IMR-90 (cell line): ENCODE measurements at regions not wholly inside any gene's neighbourhood (a gene's known extent, or its start where the extent isn't known, plus 50 kb on each side); places are given as distances from the start of the nearest gene placed in this dataset.

ENCODE experiments used
- ATAC-seq: fragments of 200-7000 bp; cut with Tn5 transposase; 2 replicates; pipeline ENCODE4 v1.9.1; 2020; ENCODE audit warnings: low read depth, mild to moderate bottlenecking, moderate library complexity
- BruUV-seq: library from RNA; stranded (reverse); fragments of 400-500 nt; replicated peaks from 2 replicates; lab custom pipeline; 2021; lab: Mats Ljungman, UMichigan
- CTCF ChIA-PET: fragments of 300-600 bp; formaldehyde crosslinking; extraction: SDS; loops from one replicate; lab custom pipeline; 2021; ENCODE audit warnings: antibody characterized with exemption; lab: Yijun Ruan, JAX
- POLR2A ChIA-PET: fragments of 300-600 bp; sonication (Branson Sonifier 250); formaldehyde crosslinking; loops from one replicate; lab custom pipeline; 2022; ENCODE audit warnings: antibody characterized with exemption; ENCODE audit not compliant: unreplicated experiment; lab: Charles Lee
- DNase-seq: peaks from one replicate; pipeline ENCODE4 v3.0.0; 2013
- H2AFZ ChIP-seq: replicated peaks from 2 replicates; pipeline ENCODE3; 2013; ENCODE audit warnings: low read length, mild to moderate bottlenecking; ENCODE audit not compliant: poor library complexity
- H2AK5ac ChIP-seq: 2 replicates; pipeline ENCODE4 v1.6.1; 2013; ENCODE audit warnings: low read depth, low read length, inconsistent platforms
- H2AK9ac ChIP-seq: replicated peaks from 2 replicates; pipeline ENCODE3; 2013; ENCODE audit warnings: mild to moderate bottlenecking, low read depth, low read length, moderate library complexity; ENCODE audit not compliant: poor library complexity
- H2BK120ac ChIP-seq: 2 replicates; pipeline ENCODE4 v1.6.1; 2013; ENCODE audit warnings: low read depth, low read length, inconsistent platforms
- H2BK15ac ChIP-seq: 3 replicates; pipeline ENCODE4 v1.6.1; 2013; ENCODE audit warnings: low read depth, low read length, inconsistent platforms
- H2BK20ac ChIP-seq: 2 replicates; pipeline ENCODE4 v1.6.1; 2013; ENCODE audit warnings: low read depth, mild to moderate bottlenecking, inconsistent platforms, low read length, moderate library complexity
- H2BK5ac ChIP-seq: 2 replicates; pipeline ENCODE4 v1.6.1; 2013; ENCODE audit warnings: mild to moderate bottlenecking, low read depth, low read length, inconsistent platforms; ENCODE audit not compliant: poor library complexity, severe bottlenecking
- H3K14ac ChIP-seq: replicated peaks from 2 replicates; pipeline ENCODE4 v1.6.1; 2013; ENCODE audit warnings: low read depth, low read length, inconsistent platforms
- H3K18ac ChIP-seq: 2 replicates; pipeline ENCODE4 v1.6.1; 2013; ENCODE audit warnings: low read depth, low read length, control low read depth
- H3K23ac ChIP-seq: 2 replicates; pipeline ENCODE4 v1.6.1; 2013; ENCODE audit warnings: low read depth, low read length, inconsistent platforms
- H3K27ac ChIP-seq: 2 replicates; pipeline ENCODE4 v1.5.1; 2013; ENCODE audit warnings: mild to moderate bottlenecking, control low read depth, low read length; ENCODE audit not compliant: insufficient read depth
- H3K27me3 ChIP-seq: 2 replicates; pipeline ENCODE4 v1.6.1; 2013; ENCODE audit warnings: low read length; ENCODE audit not compliant: control insufficient read depth, insufficient read depth
- H3K36me3 ChIP-seq: 2 replicates; pipeline ENCODE4 v1.6.1; 2013; ENCODE audit warnings: low read length, mixed read lengths; ENCODE audit not compliant: control insufficient read depth, insufficient read depth
- H3K4ac ChIP-seq: 2 replicates; pipeline ENCODE4 v1.6.1; 2013; ENCODE audit warnings: low read depth, low read length, inconsistent platforms
- H3K4me1 ChIP-seq: 2 replicates; pipeline ENCODE4 v1.6.1; 2013; ENCODE audit warnings: low read length, mixed read lengths; ENCODE audit not compliant: control insufficient read depth, insufficient read depth
- H3K4me2 ChIP-seq: 2 replicates; pipeline ENCODE4 v1.6.1; 2013; ENCODE audit warnings: low read depth, mild to moderate bottlenecking, control low read depth, low read length, moderate library complexity
- H3K4me3 ChIP-seq: 2 replicates; pipeline ENCODE4 v1.5.1; 2013; ENCODE audit warnings: low read depth, mild to moderate bottlenecking, control low read depth, low read length, moderate library complexity; ENCODE audit not compliant: insufficient read depth
- H3K56ac ChIP-seq: 2 replicates; pipeline ENCODE4 v1.6.1; 2013; ENCODE audit warnings: low read length, inconsistent platforms; ENCODE audit not compliant: insufficient read depth; ENCODE audit errors: extremely low read depth
- H3K79me1 ChIP-seq, 2 experiments: 2 replicates each; pipeline ENCODE4 v1.6.1; 2013; ENCODE audit warnings: low read length in 2 of 2, inconsistent platforms in 1 of 2, low read depth in 1 of 2
- H3K9ac ChIP-seq: 2 replicates; pipeline ENCODE4 v1.6.1; 2013; ENCODE audit warnings: low read depth, low read length, control low read depth
- H3K9me1 ChIP-seq: 2 replicates; pipeline ENCODE4 v1.6.1; 2013; ENCODE audit warnings: low read length, inconsistent platforms; ENCODE audit not compliant: insufficient read depth
- H3K9me3 ChIP-seq: 2 replicates; pipeline ENCODE4 v1.6.1; 2013; ENCODE audit warnings: low read length; ENCODE audit not compliant: control insufficient read depth, insufficient read depth
- H4K20me1 ChIP-seq: 2 replicates; pipeline ENCODE4 v1.6.1; 2013; ENCODE audit warnings: low read length, inconsistent platforms; ENCODE audit not compliant: insufficient read depth
- H4K5ac ChIP-seq: 2 replicates; pipeline ENCODE4 v1.6.1; 2013; ENCODE audit warnings: mild to moderate bottlenecking, low read depth, low read length, control low read depth
- H4K8ac ChIP-seq, 2 experiments: 2 replicates each; pipeline ENCODE4 v1.6.1; 2013; ENCODE audit warnings: low read depth in 2 of 2, low read length in 2 of 2, control low read depth in 1 of 2, inconsistent platforms in 1 of 2
- H4K91ac ChIP-seq: 2 replicates; pipeline ENCODE4 v1.6.1; 2013; ENCODE audit warnings: low read depth, low read length, inconsistent platforms; ENCODE audit not compliant: insufficient read depth
- CHD1 ChIP-seq: IDR thresholded peaks from 2 replicates; pipeline ENCODE4 v1.6.1; 2012; ENCODE audit warnings: low read depth, low read length, improper control_type of control experiment
- CTCF ChIP-seq: conservative IDR thresholded peaks from 2 replicates; pipeline ENCODE4 v1.5.1; 2012; ENCODE audit warnings: mild to moderate bottlenecking, low read depth, low read length, improper control_type of control experiment
- ELK1 ChIP-seq: fragments of 150-350 bp; IDR thresholded peaks from 2 replicates; pipeline ENCODE4 v1.6.1; 2016; ENCODE audit warnings: low read depth, mild to moderate bottlenecking, low read length, moderate library complexity, borderline replicate concordance
- FOS ChIP-seq: fragments of 150-350 bp; IDR thresholded peaks from 2 replicates; pipeline ENCODE4 v1.6.1; 2016; ENCODE audit warnings: low read depth, low read length
- MAFK ChIP-seq: IDR thresholded peaks from 2 replicates; pipeline ENCODE4 v1.6.1; 2012; ENCODE audit warnings: low read depth, low read length, improper control_type of control experiment
- MAZ ChIP-seq: IDR thresholded peaks from 2 replicates; pipeline ENCODE4 v1.6.1; 2012; ENCODE audit warnings: low read depth, mild to moderate bottlenecking, low read length, improper control_type of control experiment, moderate library complexity, borderline replicate concordance
- NFE2L2 ChIP-seq: fragments of 150-350 bp; IDR thresholded peaks from 2 replicates; pipeline ENCODE4 v1.6.1; 2016; ENCODE audit warnings: low read depth, mild to moderate bottlenecking, low read length
- RAD21 ChIP-seq: IDR thresholded peaks from 2 replicates; pipeline ENCODE4 v1.6.1; 2012; ENCODE audit warnings: low read length, improper control_type of control experiment
- RCOR1 ChIP-seq: IDR thresholded peaks from 2 replicates; pipeline ENCODE4 v1.6.1; 2012; ENCODE audit warnings: mild to moderate bottlenecking, low read length, improper control_type of control experiment; ENCODE audit not compliant: insufficient replicate concordance
- SMC3 ChIP-seq: fragments of 150-350 bp; IDR thresholded peaks from 2 replicates; pipeline ENCODE4 v1.6.1; 2016; ENCODE audit warnings: low read depth, mild to moderate bottlenecking, antibody characterized with exemption, low read length, moderate library complexity
- USF2 ChIP-seq: fragments of 150-350 bp; IDR thresholded peaks from 2 replicates; pipeline ENCODE4 v1.6.1; 2017; ENCODE audit warnings: mild to moderate bottlenecking, antibody characterized with exemption, low read length, low read depth
- WGBS, 2 experiments: methylation state at CpG; one replicate each; pipeline versions ENCODE4 v1.1.5 to v1.1.7; 2013; ENCODE audit warnings: missing lambda C conversion rate in 2 of 2; ENCODE audit not compliant: insufficient read length in 1 of 2; ENCODE audit errors: extremely low coverage in 2 of 2; 5-methylcytosine and 5-hydroxymethylcytosine counted together
- dilution Hi-C: fragments of 300-500 bp; cut with HindIII; formaldehyde crosslinking; loops from one replicate; pipeline ENCODE4 v1.14.3; 2018; ENCODE audit warnings: low sequenced_read_pairs; ENCODE audit not compliant: unreplicated experiment
- in situ Hi-C: fragments of 300-500 bp; cut with MboI; formaldehyde crosslinking; loops from 3 replicates; pipeline ENCODE4 v1.14.3; 2019; ENCODE audit warnings: low sequenced_read_pairs, inconsistent platforms, mixed read lengths
- intact Hi-C: fragments of 100-400 bp; cut with micrococcal nuclease; formaldehyde crosslinking; loops from 2 replicates; pipeline ENCODE4 v1.10.0; 2022

- no peaks in the 10 kb centered on the region for H3K36me3 ChIP-seq
- dilution Hi-C loops: no loop called here
- 85% methylated on average over 6 of the region's 24 CpGs; no CpG with 5 or more reads in 1 of the 2 experiments for WGBS, 2 experiments
- H2AK5ac ChIP-seq: no peak overlapping the region
- H2BK5ac ChIP-seq: no peak overlapping the region
- H4K8ac ChIP-seq: no peak overlapping the region
- no peak overlapping the region for H2BK120ac ChIP-seq
- H3K27ac ChIP-seq: no peak overlapping the region
- peaks cover 3% of the 10 kb centered on the region; the same call in 1 of the 2 replicates for H3K27me3 ChIP-seq
- H3K4ac ChIP-seq: no peak overlapping the region
- in situ Hi-C loops: no loop called here
- H3K9me1 ChIP-seq: no peaks in the 10 kb centered on the region
- H4K20me1 ChIP-seq: no peaks in the 10 kb centered on the region
- ATAC-seq (no peak), DNase-seq (no peak)
- no peak overlapping the region for H4K5ac ChIP-seq
- H3K9me3 ChIP-seq: peaks cover 8% of the 10 kb centered on the region; the same call in 1 of the 2 replicates
- no peak overlapping the region for H3K23ac ChIP-seq
- intact Hi-C loops: no loop called here
- no peak overlapping the region for H4K91ac ChIP-seq
- no peak overlapping the region for H2AFZ ChIP-seq
- H2BK20ac ChIP-seq: no peak overlapping the region
- H3K79me1 ChIP-seq: no peaks in the 10 kb centered on the region
- H3K4me3 ChIP-seq: no peak overlapping the region
- BruUV-seq: no TSS peak
- ChIA-PET POLR2A (no interaction called here), CTCF (no interaction called here)
- H3K4me2 ChIP-seq: no peak overlapping the region
- H3K56ac ChIP-seq: no peak overlapping the region
- TF ChIP-seq CHD1 (no peak), MAFK (no peak), USF2 (no peak), ELK1 (no peak), NFE2L2 (no peak), FOS (no peak), CTCF (no peak), RAD21 (no peak), RCOR1 (no peak), MAZ (no peak), SMC3 (no peak)
- H2AK9ac ChIP-seq: no peak overlapping the region
- H3K9ac ChIP-seq: no peak overlapping the region
- no peak overlapping the region for H3K18ac ChIP-seq
- no peaks in the 10 kb centered on the region for H3K4me1 ChIP-seq
- no peak overlapping the region for H3K14ac ChIP-seq
- H2BK15ac ChIP-seq: no peak overlapping the region
Observed at GRCh38 chr6:169845426-169846285, 94.2 kb downstream of the ERMARD start.
